GM23338 (cell line): ENCODE measurements at regions not wholly inside any gene's neighbourhood (a gene's known extent, or its start where the extent isn't known, plus 50 kb on each side); places are given as distances from the start of the nearest gene placed in this dataset.

Experiments
- ATAC-seq: fragments of 200-7000 bp; cut with Tn5 transposase; 3 replicates; pipeline ENCODE4 v1.9.1; 2020
- DNase-seq: peaks from one replicate; pipeline ENCODE4 v3.0.0-alpha.2; 2015; ENCODE audit warnings: low spot score
- H2AFZ ChIP-seq: fragments of 200-600 bp; sonication (generic); 2 replicates; pipeline ENCODE4 v1.8.0; 2016; ENCODE audit warnings: antibody characterized with exemption, mild to moderate bottlenecking, moderate library complexity
- H3F3A ChIP-seq: fragments of 200-600 bp; sonication (generic); replicated peaks from 2 replicates; pipeline ENCODE4 v1.8.0; 2017; ENCODE audit warnings: antibody characterized with exemption, mixed run types, low read depth
- H3K27ac ChIP-seq: fragments of 200-600 bp; sonication (generic); 2 replicates; pipeline ENCODE4 v1.6.1; 2016; ENCODE audit warnings: low read depth
- H3K27me3 ChIP-seq: fragments of 200-600 bp; sonication (generic); 2 replicates; pipeline ENCODE4 v1.8.0; 2016; ENCODE audit warnings: mild to moderate bottlenecking, mixed run types, moderate library complexity; ENCODE audit not compliant: insufficient read depth
- H3K36me3 ChIP-seq: fragments of 200-600 bp; sonication (generic); 2 replicates; pipeline ENCODE4 v1.8.0; 2016; ENCODE audit warnings: mild to moderate bottlenecking; ENCODE audit not compliant: insufficient read depth
- H3K4me1 ChIP-seq: fragments of 200-600 bp; sonication (generic); 2 replicates; pipeline ENCODE4 v1.8.0; 2016; ENCODE audit warnings: mild to moderate bottlenecking, moderate library complexity; ENCODE audit not compliant: insufficient read depth
- H3K4me2 ChIP-seq: fragments of 200-600 bp; sonication (generic); 2 replicates; pipeline ENCODE4 v1.7.1; 2017; ENCODE audit warnings: mixed run types
- H3K4me3 ChIP-seq: fragments of 200-600 bp; sonication (generic); 2 replicates; pipeline ENCODE4 v1.6.1; 2016; ENCODE audit warnings: mixed run types
- H3K79me2 ChIP-seq: fragments of 200-600 bp; sonication (generic); replicated peaks from 2 replicates; pipeline ENCODE4 v1.8.0; 2017; ENCODE audit warnings: mild to moderate bottlenecking; ENCODE audit not compliant: insufficient read depth
- H3K9me2 ChIP-seq: fragments of 200-600 bp; sonication (generic); 2 replicates; pipeline ENCODE4 v1.8.0; 2017; ENCODE audit not compliant: insufficient read depth
- H4K20me1 ChIP-seq: fragments of 200-600 bp; sonication (generic); replicated peaks from 2 replicates; pipeline ENCODE4 v1.8.0; 2017; ENCODE audit warnings: mild to moderate bottlenecking; ENCODE audit not compliant: insufficient read depth
- H3K27ac Mint-ChIP-seq: 2 replicates; pipeline ENCODE4 v1.8.0; 2020; ENCODE audit warnings: inconsistent platforms, mild to moderate bottlenecking, moderate library complexity, mixed read lengths
- H3K27me3 Mint-ChIP-seq: 3 replicates; pipeline ENCODE4 v1.8.0; 2022; ENCODE audit warnings: low read depth, mild to moderate bottlenecking, moderate library complexity, mixed read lengths, inconsistent platforms; ENCODE audit not compliant: insufficient read depth, poor library complexity
- H3K36me3 Mint-ChIP-seq: 3 replicates; pipeline ENCODE4 v1.8.0; 2021; ENCODE audit warnings: low read depth, mild to moderate bottlenecking, inconsistent platforms, moderate library complexity, mixed read lengths
- H3K4me1 Mint-ChIP-seq: 3 replicates; pipeline ENCODE4 v1.8.0; 2020; ENCODE audit warnings: mild to moderate bottlenecking, inconsistent platforms, mixed read lengths
- H3K4me3 Mint-ChIP-seq: 3 replicates; pipeline ENCODE4 v1.8.0; 2021; ENCODE audit warnings: moderate library complexity, mild to moderate bottlenecking, inconsistent platforms, mixed read lengths
- H3K9me3 Mint-ChIP-seq: 3 replicates; pipeline ENCODE4 v1.8.0; 2020; ENCODE audit warnings: moderate library complexity, mild to moderate bottlenecking, inconsistent platforms, mixed read lengths
- CREB1 ChIP-seq: fragments of 250-450 bp; sonication (Bioruptor Pico); IDR thresholded peaks from 2 replicates; pipeline ENCODE4 v1.5.0; 2020; ENCODE audit warnings: low read depth, mild to moderate bottlenecking, moderate library complexity
- EZH2 ChIP-seq: fragments of 200-600 bp; sonication (generic); IDR thresholded peaks from one replicate; pipeline ENCODE4 v1.8.0; 2017; ENCODE audit warnings: antibody characterized with exemption, mild to moderate bottlenecking, low read depth; ENCODE audit not compliant: unreplicated experiment
- EZH2phosphoT487 ChIP-seq: fragments of 200-600 bp; sonication (generic); IDR thresholded peaks from one replicate; pipeline ENCODE4 v1.8.1; 2018; ENCODE audit warnings: antibody characterized with exemption; ENCODE audit not compliant: unreplicated experiment
- JUNB ChIP-seq: IDR thresholded peaks from one replicate; pipeline ENCODE4 v1.6.1; 2016; ENCODE audit warnings: antibody characterized with exemption; ENCODE audit not compliant: unreplicated experiment
- NANOG ChIP-seq: IDR thresholded peaks from 2 replicates; pipeline ENCODE4 v1.6.1; 2016; ENCODE audit warnings: antibody characterized with exemption, borderline replicate concordance
- POLR2AphosphoS5 ChIP-seq: IDR thresholded peaks from 2 replicates; pipeline ENCODE4 v1.6.1; 2016; ENCODE audit warnings: antibody characterized with exemption, low read depth
- STAT1 ChIP-seq: IDR thresholded peaks from one replicate; pipeline ENCODE4 v1.6.1; 2016; ENCODE audit warnings: antibody characterized with exemption; ENCODE audit not compliant: unreplicated experiment
- ZNF114 ChIP-seq: fragments of 250-450 bp; sonication (Bioruptor Pico); IDR thresholded peaks from 2 replicates; pipeline ENCODE4 v1.5.0; 2020; ENCODE audit warnings: mild to moderate bottlenecking, moderate library complexity
- ZNF331 ChIP-seq: fragments of 250-450 bp; sonication (Bioruptor Pico); IDR thresholded peaks from 2 replicates; pipeline ENCODE4 v1.5.0; 2020; ENCODE audit warnings: low read depth, mild to moderate bottlenecking, moderate library complexity
- ZNF462 ChIP-seq: fragments of 250-450 bp; sonication (Bioruptor Pico); IDR thresholded peaks from 2 replicates; pipeline ENCODE4 v1.5.0; 2020; ENCODE audit warnings: mild to moderate bottlenecking, moderate library complexity
- TF ChIP-seq, protein P1 (sequence below): IDR thresholded peaks from one replicate; pipeline ENCODE4 v1.6.1; 2018; ENCODE audit warnings: antibody characterized with exemption; ENCODE audit not compliant: unreplicated experiment
- TF ChIP-seq, protein P2 (sequence below), 2 experiments: fragments of 200-600 bp in 1 of 2; sonication (generic) in 1 of 2; conservative IDR thresholded peaks; 2 replicates each; pipeline versions ENCODE4 v1.5.1 to v1.6.1; 2016 to 2017; ENCODE audit warnings: antibody characterized with exemption in 2 of 2, low read depth in 2 of 2, mild to moderate bottlenecking in 2 of 2, moderate library complexity in 1 of 2
- TF ChIP-seq, protein P3 (sequence below): IDR thresholded peaks from 2 replicates; pipeline ENCODE4 v1.6.1; 2016; ENCODE audit warnings: antibody characterized with exemption

DNA sequence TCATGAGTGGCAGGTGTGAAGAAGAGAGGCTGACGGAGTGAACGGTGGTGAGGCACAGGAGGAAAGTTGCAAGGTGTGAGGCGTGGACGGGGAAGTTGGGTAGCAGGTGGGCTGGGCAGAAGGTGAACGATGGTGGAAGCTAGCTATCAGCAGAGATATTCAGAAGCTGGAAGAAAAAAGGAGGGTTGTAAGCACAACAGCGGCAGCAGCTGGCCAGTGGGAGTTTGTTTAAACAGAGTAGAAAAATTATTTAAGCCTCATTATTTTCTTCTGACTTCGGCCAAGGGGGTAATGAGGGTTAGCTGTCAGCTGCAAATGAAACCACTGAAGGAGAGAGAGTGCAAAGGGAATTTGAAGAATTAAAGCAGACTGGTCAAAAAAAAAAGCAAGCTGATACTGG is 62.1 kb upstream of the PRKAR2B start:
- Mint-ChIP-seq H3K4me3 (no peak overlapping the region), H3K36me3 (no peaks in the 10 kb centered on the region), H3K4me1 (peaks cover 9% of the 10 kb centered on the region), H3K27ac (no peak overlapping the region), H3K27me3 (peaks cover 3% of the 10 kb centered on the region), H3K9me3 (no peaks in the 10 kb centered on the region)
- Histone ChIP-seq H3K27me3 (no peaks in the 10 kb centered on the region), H2AFZ (no peak overlapping the region), H3K4me3 (no peak overlapping the region), H3K4me1 (peaks cover 4% of the 10 kb centered on the region; the same call in 1 of the 2 replicates), H3K27ac (no peak overlapping the region), H3K79me2 (no peaks in the 10 kb centered on the region), H3F3A (no peaks in the 10 kb centered on the region), H3K9me2 (peaks cover 8% of the 10 kb centered on the region; the same call in 1 of the 2 replicates), H3K36me3 (no peaks in the 10 kb centered on the region), H4K20me1 (no peaks in the 10 kb centered on the region), H3K4me2 (no peak overlapping the region)
- no peak for DNase-seq
- TF ChIP-seq EZH2: no peak
- TF ChIP-seq, protein P1, sequence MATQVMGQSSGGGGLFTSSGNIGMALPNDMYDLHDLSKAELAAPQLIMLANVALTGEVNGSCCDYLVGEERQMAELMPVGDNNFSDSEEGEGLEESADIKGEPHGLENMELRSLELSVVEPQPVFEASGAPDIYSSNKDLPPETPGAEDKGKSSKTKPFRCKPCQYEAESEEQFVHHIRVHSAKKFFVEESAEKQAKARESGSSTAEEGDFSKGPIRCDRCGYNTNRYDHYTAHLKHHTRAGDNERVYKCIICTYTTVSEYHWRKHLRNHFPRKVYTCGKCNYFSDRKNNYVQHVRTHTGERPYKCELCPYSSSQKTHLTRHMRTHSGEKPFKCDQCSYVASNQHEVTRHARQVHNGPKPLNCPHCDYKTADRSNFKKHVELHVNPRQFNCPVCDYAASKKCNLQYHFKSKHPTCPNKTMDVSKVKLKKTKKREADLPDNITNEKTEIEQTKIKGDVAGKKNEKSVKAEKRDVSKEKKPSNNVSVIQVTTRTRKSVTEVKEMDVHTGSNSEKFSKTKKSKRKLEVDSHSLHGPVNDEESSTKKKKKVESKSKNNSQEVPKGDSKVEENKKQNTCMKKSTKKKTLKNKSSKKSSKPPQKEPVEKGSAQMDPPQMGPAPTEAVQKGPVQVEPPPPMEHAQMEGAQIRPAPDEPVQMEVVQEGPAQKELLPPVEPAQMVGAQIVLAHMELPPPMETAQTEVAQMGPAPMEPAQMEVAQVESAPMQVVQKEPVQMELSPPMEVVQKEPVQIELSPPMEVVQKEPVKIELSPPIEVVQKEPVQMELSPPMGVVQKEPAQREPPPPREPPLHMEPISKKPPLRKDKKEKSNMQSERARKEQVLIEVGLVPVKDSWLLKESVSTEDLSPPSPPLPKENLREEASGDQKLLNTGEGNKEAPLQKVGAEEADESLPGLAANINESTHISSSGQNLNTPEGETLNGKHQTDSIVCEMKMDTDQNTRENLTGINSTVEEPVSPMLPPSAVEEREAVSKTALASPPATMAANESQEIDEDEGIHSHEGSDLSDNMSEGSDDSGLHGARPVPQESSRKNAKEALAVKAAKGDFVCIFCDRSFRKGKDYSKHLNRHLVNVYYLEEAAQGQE: no peak
- TF ChIP-seq ZNF462: no peak
- no peak for TF ChIP-seq POLR2AphosphoS5
- TF ChIP-seq CREB1 (CRISPR knock-in tag): no peak
- TF ChIP-seq STAT1: no peak
- TF ChIP-seq JUNB: no peak
- no peak for TF ChIP-seq ZNF114 (CRISPR knock-in tag)
- no peak for TF ChIP-seq EZH2phosphoT487
- TF ChIP-seq, protein P2, sequence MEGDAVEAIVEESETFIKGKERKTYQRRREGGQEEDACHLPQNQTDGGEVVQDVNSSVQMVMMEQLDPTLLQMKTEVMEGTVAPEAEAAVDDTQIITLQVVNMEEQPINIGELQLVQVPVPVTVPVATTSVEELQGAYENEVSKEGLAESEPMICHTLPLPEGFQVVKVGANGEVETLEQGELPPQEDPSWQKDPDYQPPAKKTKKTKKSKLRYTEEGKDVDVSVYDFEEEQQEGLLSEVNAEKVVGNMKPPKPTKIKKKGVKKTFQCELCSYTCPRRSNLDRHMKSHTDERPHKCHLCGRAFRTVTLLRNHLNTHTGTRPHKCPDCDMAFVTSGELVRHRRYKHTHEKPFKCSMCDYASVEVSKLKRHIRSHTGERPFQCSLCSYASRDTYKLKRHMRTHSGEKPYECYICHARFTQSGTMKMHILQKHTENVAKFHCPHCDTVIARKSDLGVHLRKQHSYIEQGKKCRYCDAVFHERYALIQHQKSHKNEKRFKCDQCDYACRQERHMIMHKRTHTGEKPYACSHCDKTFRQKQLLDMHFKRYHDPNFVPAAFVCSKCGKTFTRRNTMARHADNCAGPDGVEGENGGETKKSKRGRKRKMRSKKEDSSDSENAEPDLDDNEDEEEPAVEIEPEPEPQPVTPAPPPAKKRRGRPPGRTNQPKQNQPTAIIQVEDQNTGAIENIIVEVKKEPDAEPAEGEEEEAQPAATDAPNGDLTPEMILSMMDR (conservative IDR thresholded peaks at IDR 0.05; ENCODE audit: low read depth in 2 of 2): no peak
- TF ChIP-seq, protein P3, sequence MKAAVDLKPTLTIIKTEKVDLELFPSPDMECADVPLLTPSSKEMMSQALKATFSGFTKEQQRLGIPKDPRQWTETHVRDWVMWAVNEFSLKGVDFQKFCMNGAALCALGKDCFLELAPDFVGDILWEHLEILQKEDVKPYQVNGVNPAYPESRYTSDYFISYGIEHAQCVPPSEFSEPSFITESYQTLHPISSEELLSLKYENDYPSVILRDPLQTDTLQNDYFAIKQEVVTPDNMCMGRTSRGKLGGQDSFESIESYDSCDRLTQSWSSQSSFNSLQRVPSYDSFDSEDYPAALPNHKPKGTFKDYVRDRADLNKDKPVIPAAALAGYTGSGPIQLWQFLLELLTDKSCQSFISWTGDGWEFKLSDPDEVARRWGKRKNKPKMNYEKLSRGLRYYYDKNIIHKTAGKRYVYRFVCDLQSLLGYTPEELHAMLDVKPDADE: no peak
- TF ChIP-seq NANOG: no peak
- TF ChIP-seq ZNF331 (CRISPR knock-in tag): no peak
- ATAC-seq: no peak
